ENCODE measurements at regions not wholly inside any gene's neighbourhood (a gene's known extent, or its start where the extent isn't known, plus 50 kb on each side); places are given as distances from the start of the nearest gene placed in this dataset.

- DNase-seq = no peak
- intact Hi-C loops (cut with DNase I, micrococcal nuclease) = no loop called here
- Histone ChIP-seq H3K36me3 (ENCODE audit: low read depth) (no peaks in the 10 kb centered on the region), H3K9me3 (peaks cover 4% of the 10 kb centered on the region), H3K4me3 (no peak overlapping the region), H3K4me1 (ENCODE audit: low read depth) (no peaks in the 10 kb centered on the region)
- TF ChIP-seq CTCF (IDR thresholded peaks at IDR 0.05) = no peak
- ATAC-seq = no peak
Observed at GRCh38 chr2:78779761-78780160, 245.7 kb upstream of the REG3G start.

GRCh38 chr2:78780256-78780655 is 245.2 kb upstream of the REG3G start:
- ATAC-seq (no peak), DNase-seq (no peak)
- H3K9me3 ChIP-seq = peaks cover 4% of the 10 kb centered on the region
- no peaks in the 10 kb centered on the region for H3K4me1 ChIP-seq (ENCODE audit: low read depth)
- intact Hi-C loops (cut with DNase I, micrococcal nuclease) = no loop called here
- TF ChIP-seq CTCF (IDR thresholded peaks at IDR 0.05) = no peak
- H3K36me3 ChIP-seq (ENCODE audit: low read depth) = no peaks in the 10 kb centered on the region
- H3K4me3 ChIP-seq = no peak overlapping the region

- ATAC-seq = no peak
- no peak for TF ChIP-seq CTCF (IDR thresholded peaks at IDR 0.05)
- intact Hi-C loops (cut with DNase I, micrococcal nuclease) = no loop called here
Observed at GRCh38 chr2:78780864-78781583, 244.5 kb upstream of the REG3G start.

GRCh38 chr2:78782196-78782595 is 243.3 kb upstream of the REG3G start:
- Histone ChIP-seq H3K4me1 (ENCODE audit: low read depth) (no peaks in the 10 kb centered on the region), H3K4me3 (no peak overlapping the region), H3K36me3 (ENCODE audit: low read depth) (no peaks in the 10 kb centered on the region), H3K9me3 (peaks cover 4% of the 10 kb centered on the region)
- intact Hi-C loops (cut with DNase I, micrococcal nuclease) = no loop called here
- no peak for DNase-seq
- no peak for TF ChIP-seq CTCF (IDR thresholded peaks at IDR 0.05)
- no peak for ATAC-seq

More at GRCh38 chr2:78780864-78781583, 244.5 kb upstream of the REG3G start:
- H3K9me3 ChIP-seq = peaks cover 4% of the 10 kb centered on the region
- DNase-seq = no peak
- no peak overlapping the region for H3K4me3 ChIP-seq
- no peaks in the 10 kb centered on the region for H3K36me3 ChIP-seq (ENCODE audit: low read depth)
- H3K4me1 ChIP-seq (ENCODE audit: low read depth) = no peaks in the 10 kb centered on the region

- Histone ChIP-seq H3K36me3 (ENCODE audit: low read depth) (no peaks in the 10 kb centered on the region), H3K4me1 (ENCODE audit: low read depth) (no peaks in the 10 kb centered on the region), H3K4me3 (no peak overlapping the region), H3K9me3 (no peaks in the 10 kb centered on the region)
- TF ChIP-seq CTCF (IDR thresholded peaks at IDR 0.05) = no peak
- DNase-seq = no peak
- intact Hi-C loops (cut with DNase I, micrococcal nuclease) = no loop called here
- no peak for ATAC-seq
Observed at GRCh38 chr2:78811955-78812610, 213.4 kb upstream of the REG3G start.
